HUDEP-2 (cell line): ENCODE measurements at regions not wholly inside any gene's neighbourhood (a gene's known extent, or its start where the extent isn't known, plus 50 kb on each side); places are given as distances from the start of the nearest gene placed in this dataset.

Source experiments
- DNase-seq, 76 experiments: peaks; one replicate each; lab custom pipeline; 2025; ENCODE audit not compliant: unreplicated experiment in 76 of 76; lab: John Stamatoyannopoulos, UW

DNA sequence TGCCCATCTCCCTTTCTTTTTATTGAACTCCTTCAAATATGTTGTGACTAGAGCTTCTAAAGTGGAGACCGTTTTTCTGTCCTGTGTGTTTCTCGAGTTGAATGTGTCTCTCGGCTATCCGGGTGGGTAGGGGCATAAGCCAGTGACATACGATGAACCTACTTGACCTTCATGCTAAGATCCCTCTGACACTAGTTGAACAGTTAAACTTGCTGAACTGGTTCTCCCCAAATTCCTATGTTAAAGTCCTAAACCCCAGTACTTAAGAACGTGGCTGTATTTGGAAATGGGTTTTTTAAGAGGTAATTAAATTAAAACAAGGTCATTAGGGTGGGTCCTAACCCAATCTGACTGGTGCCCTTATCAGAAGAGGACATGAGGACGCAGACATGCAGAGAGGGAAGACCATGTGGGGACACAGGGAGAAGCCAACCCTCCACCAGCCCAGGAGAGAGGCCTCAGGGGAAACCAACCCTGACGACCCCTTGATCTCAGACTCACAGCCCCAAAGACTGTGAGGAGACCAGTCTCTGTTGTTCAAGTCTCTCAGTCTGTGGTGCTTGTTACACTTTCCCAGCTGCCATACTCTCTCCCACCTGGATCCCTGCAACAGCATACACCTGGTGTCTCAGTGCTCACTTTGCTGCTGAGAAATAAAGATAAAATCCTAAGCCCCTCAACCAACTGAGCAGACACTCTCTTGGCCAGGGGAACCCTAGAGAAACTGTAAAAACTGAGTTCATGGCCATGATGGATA, 208.4 kb downstream of the MYLK4 start:
- DNase-seq, result peak in 4 of 76 experiments; percentile 19 to 49 (median 33)

- DNase-seq, result no peak
Observed at GRCh38 chr6:2536451-2536850, 214.3 kb downstream of the MYLK4 start.

DNA sequence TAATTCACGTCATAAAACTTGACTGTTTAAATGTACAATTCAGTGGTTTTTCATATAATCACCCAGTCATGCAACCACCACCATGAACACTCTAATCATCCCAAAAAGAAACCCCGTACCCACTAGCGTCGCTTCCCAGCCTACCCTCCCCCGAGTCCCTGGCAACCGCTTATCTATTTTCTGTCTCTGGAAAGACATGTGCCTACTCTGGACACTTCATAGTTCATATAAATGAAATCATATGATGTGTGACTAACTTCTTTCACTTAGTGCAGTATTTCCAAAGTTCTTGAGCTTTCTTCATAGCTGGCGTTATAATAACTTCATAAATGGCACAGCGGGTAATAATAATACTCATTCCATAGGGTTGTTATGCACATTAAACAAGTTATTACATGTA, 215.2 kb downstream of the MYLK4 start:
- no peak for DNase-seq

GRCh38 chr6:2534406-2535042, 216.2 kb downstream of the MYLK4 start:
- no peak for DNase-seq

- no peak for DNase-seq
Observed at GRCh38 chr6:2531426-2532215, 219.1 kb downstream of the MYLK4 start.

- DNase-seq, result no peak
Observed at GRCh38 chr6:2529211-2529719, 221.5 kb downstream of the MYLK4 start.

- no peak for DNase-seq
Observed at GRCh38 chr6:2528156-2528555, 222.6 kb downstream of the MYLK4 start.

DNA sequence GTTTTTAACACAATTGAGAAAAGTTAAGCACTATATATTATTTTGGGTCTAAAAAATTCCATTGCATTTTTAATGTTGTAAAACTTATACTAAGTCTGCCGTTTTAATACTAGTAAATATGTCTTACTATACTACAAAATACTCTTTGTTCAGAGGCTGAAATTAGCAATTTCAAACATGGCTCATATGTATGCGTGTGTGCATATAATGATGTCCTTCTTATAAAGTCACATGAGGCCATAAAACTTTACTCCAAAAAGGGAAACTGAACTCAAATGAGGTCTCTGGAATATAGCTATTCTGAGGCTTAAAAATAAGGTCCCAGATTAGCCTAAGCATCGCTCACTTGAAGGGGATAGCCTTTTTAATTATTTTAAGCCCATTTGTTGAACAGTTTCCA, 224.0 kb downstream of the MYLK4 start:
- no peak for DNase-seq

- peak in 11 of 76 experiments; percentile 2 to 41 (median 12) for DNase-seq
Observed at GRCh38 chr6:2524090-2524489, 226.6 kb downstream of the MYLK4 start.

GRCh38 chr6:2523061-2523460, 227.7 kb downstream of the MYLK4 start:
- DNase-seq, result no peak

- DNase-seq, result no peak
Observed at GRCh38 chr6:2522521-2522920, 228.2 kb downstream of the MYLK4 start.

DNA sequence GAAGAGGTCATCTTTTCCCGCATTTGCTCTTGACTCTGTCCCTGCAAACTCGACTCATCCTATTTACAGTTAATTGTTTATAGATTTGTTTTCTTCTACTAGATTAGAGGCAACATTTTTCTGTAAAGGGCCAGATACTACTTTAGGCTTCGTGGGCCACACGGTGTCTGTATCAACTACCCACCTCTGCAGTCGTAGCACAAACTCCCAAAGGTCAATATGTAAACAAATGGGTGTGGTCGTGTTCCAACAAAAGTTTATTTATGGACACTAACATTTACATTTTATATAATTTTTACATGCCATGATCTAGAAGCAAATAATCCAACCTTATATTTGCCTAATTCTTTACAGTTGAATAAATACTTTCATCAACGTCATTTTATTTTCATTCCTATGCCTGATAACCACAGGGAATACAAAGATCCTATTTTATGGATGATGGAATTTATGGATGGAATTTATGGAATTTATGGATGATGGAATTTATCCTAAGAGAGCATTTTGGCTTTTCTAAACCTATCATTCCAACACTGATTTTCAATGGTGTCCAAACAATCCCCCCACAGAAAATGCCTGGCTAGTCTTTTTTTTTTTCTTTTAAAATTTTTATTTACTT, 232.8 kb downstream of the MYLK4 start:
- no peak for DNase-seq

DNA sequence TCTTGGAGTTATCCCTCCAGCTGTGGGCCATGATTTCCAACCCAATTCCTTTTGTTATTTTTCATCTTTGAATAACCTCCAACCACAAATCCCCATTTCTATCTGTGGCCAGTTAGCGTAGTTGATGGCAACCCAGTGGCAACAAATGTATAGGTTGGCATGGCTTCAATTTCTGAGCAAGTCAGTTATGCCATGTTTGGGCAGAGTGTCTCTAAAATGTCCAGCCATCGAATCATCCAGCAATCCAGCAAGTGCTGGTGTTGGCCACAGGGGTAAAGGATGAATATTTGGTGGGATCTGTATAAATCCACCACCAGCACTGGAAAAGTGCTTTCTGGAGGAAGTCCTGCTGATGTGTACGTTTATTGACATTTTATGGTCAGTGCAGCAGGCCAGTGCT, 233.3 kb downstream of the MYLK4 start:
- DNase-seq, result no peak

- DNase-seq, result no peak
Observed at GRCh38 chr6:2516059-2516458, 234.7 kb downstream of the MYLK4 start.

DNA sequence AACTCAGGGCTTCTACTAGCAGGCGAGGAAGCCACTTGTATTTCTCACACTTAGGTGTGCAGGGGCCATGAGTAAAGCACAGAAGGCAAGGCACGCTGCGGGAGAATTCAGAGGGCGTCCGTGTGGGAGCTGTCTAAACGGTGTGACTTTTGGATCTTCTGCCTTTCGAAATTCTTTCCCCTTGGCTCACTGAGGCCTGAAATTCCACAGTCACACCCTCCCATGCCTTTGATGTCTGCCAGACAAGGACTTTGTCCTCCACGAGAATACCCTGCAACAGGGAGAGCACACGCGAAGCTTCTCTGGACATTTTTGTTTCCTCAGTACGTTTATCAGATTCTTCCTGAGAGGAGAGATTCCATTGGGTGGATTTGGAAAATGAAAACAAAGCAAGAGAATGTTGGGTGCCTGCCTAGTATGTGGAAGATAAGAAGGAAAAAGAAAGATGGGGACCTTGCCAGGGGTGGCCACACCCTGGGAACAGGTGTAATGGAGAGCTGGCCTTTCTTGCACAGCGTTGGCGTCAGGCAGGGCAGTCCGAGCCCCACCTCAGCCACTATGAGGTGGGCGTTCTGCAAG, 235.7 kb downstream of the MYLK4 start:
- DNase-seq, result no peak

- DNase-seq, result no peak
Observed at GRCh38 chr6:2512802-2513201, 237.9 kb downstream of the MYLK4 start.

DNA sequence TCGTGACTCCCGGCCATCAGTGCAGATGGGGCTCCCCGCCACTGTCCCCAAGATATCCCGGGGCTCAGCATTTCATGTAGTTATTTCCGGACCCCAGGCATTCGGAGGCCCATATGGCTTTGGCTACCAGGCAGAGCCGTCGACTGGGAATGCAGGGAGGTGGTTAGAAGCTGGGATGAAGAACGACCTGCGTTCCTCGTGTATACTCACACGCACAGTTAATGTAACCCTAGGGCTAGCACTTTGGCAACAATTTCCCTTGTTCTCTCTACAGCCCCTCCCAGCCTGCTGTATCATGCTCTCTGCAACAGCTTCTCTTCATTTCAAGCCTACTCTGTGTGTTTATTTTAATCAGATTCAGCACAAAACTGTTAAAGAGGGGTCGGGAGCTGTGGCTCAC, 240.4 kb downstream of the MYLK4 start:
- DNase-seq, result no peak

DNA sequence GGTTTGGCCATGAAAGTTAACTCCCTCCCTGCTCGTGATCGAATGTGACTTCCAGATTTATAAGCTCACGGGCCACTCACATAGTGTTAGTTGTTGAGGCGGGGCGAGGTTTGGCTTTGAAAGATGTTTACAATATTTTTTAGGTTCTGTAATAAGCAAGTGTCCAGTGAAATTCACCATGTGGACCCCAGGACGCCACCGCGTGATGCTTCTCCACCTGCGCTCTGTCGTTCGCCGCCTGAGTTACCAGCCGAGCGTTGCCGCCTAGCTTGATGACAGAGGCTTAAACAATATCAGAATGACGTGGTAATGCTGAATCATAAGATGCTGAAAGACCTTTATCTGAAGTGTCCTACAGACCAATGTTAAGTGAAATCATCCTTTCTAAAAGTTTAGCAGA, 241.0 kb downstream of the MYLK4 start:
- DNase-seq, result no peak

- no peak for DNase-seq
Observed at GRCh38 chr6:2508071-2508470, 242.7 kb downstream of the MYLK4 start.

DNA sequence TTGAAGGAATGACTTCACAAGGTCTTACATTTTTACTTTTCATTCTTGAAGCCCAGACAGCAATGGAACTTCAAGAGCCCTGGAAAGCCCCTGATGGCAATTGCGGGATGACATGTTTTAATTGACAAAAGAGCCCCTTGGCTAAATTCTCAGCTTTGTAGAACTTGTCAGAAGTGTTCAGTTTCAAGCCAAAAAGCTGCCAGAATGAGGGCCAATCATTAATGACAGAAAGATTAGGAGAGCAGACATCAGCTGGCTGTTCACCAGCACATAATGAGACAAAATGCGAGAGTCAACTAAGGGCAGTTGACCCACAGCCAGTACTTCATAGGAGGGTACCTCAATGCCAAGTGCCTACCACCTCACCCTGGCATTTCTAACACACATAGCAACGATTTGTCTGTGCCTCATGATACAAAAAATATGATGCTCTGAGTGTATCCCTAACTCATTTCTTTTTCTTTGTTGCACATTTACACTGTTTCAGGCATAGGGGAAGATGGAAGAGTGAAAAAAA, 243.1 kb downstream of the MYLK4 start:
- DNase-seq, result no peak
